Astrocyte (in vitro differentiated cells and primary cell): ENCODE measurements at regions not wholly inside any gene's neighbourhood (a gene's known extent, or its start where the extent isn't known, plus 50 kb on each side); places are given as distances from the start of the nearest gene placed in this dataset.

ENCODE experiments used
- CTCF ChIP-seq: IDR thresholded peaks from 2 replicates; pipeline ENCODE4 v1.5.1; 2011; ENCODE audit warnings: low read depth, mild to moderate bottlenecking, inconsistent platforms, low read length, moderate library complexity; ENCODE audit not compliant: insufficient read depth
- EZH2 ChIP-seq: IDR thresholded peaks from 2 replicates; pipeline ENCODE4 v1.6.1; 2012; ENCODE audit warnings: mild to moderate bottlenecking, low read length, inconsistent platforms; ENCODE audit not compliant: insufficient read depth

GRCh38 chr6:66962082-66962481 is 1255.1 kb upstream of the EYS start:
- TF ChIP-seq CTCF (no peak), EZH2 (no peak)
